ENCODE measurements at regions not wholly inside any gene's neighbourhood (a gene's known extent, or its start where the extent isn't known, plus 50 kb on each side); places are given as distances from the start of the nearest gene placed in this dataset.

DNA sequence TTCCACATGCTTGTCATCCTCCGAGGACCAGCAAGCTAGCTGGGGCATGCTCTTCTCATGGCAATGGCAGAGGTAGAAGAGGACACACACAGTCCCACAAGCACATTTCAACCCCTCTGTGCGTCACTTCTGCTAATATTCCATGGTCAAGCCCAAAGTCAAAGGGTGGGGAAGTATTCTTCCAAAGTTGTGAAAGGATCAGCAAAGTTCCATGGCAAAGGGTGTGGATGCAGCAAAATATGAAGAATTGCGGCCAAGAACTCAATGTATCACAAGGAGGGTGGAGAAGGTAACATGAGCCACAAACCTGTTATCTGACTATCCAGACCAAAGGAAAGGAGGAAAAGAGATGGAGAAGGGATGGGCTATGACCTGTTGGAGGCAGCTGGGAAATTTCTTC, 71.2 kb upstream of the SNRK start:
- no peak for TF ChIP-seq GATA2 (IDR thresholded peaks at IDR 0.05; ENCODE audit: low read depth, low read length)
- TF ChIP-seq GATA3 (IDR thresholded peaks at IDR 0.05; ENCODE audit: low read depth, low read length) = no peak

Data from SH-SY5Y (cell line).